Osteoblast (primary cell): ENCODE measurements at regions not wholly inside any gene's neighbourhood (a gene's known extent, or its start where the extent isn't known, plus 50 kb on each side); places are given as distances from the start of the nearest gene placed in this dataset.

Experiments used
- DNase-seq: peaks from one replicate; pipeline ENCODE4 v3.0.0; 2011; ENCODE audit warnings: low spot score, mixed read lengths; ENCODE audit not compliant: insufficient read length; ENCODE audit errors: missing footprints
- H2AFZ ChIP-seq: 2 replicates; pipeline ENCODE4 v1.6.0; 2011; ENCODE audit warnings: mild to moderate bottlenecking, low read length
- H3K27ac ChIP-seq: 2 replicates; pipeline ENCODE4 v1.5.1; 2011; ENCODE audit warnings: mild to moderate bottlenecking, low read depth, low read length, moderate library complexity
- H3K27me3 ChIP-seq: 2 replicates; pipeline ENCODE4 v1.6.0; 2012; ENCODE audit warnings: mild to moderate bottlenecking, control low read depth, inconsistent platforms, low read length, moderate library complexity; ENCODE audit not compliant: insufficient read depth
- H3K36me3 ChIP-seq: 2 replicates; pipeline ENCODE4 v1.5.1; 2011; ENCODE audit warnings: mild to moderate bottlenecking, low read length, control low read depth, moderate library complexity; ENCODE audit not compliant: insufficient read depth
- H3K4me1 ChIP-seq: 2 replicates; pipeline ENCODE4 v1.5.1; 2011; ENCODE audit warnings: mild to moderate bottlenecking, low read length, control low read depth, moderate library complexity; ENCODE audit not compliant: insufficient read depth
- H3K4me2 ChIP-seq: 2 replicates; pipeline ENCODE4 v1.6.0; 2011; ENCODE audit warnings: mild to moderate bottlenecking, low read length; ENCODE audit not compliant: insufficient read depth
- H3K4me3 ChIP-seq: fragments of 200-600 bp; sonication (generic); 3 replicates; pipeline ENCODE4 v1.5.1; 2012; ENCODE audit warnings: mild to moderate bottlenecking, low read length, inconsistent platforms; ENCODE audit not compliant: insufficient read depth
- H3K79me2 ChIP-seq: 2 replicates; pipeline ENCODE4 v1.6.0; 2012; ENCODE audit warnings: mild to moderate bottlenecking, low read length, control low read depth, inconsistent platforms; ENCODE audit not compliant: insufficient read depth
- H3K9me3 ChIP-seq: 2 replicates; pipeline ENCODE4 v1.5.1; 2011; ENCODE audit warnings: low read depth, low read length, control low read depth
- H4K20me1 ChIP-seq: 2 replicates; pipeline ENCODE4 v1.6.0; 2012; ENCODE audit warnings: mild to moderate bottlenecking, low read length, control low read depth; ENCODE audit not compliant: insufficient read depth
- CTCF ChIP-seq: IDR thresholded peaks from 2 replicates; pipeline ENCODE4 v1.5.1; 2011; ENCODE audit warnings: mild to moderate bottlenecking, low read depth, low read length, moderate library complexity; ENCODE audit errors: extremely low read depth

- Histone ChIP-seq H4K20me1 (peaks cover 40% of the 10 kb centered on the region), H3K4me3 (no peak overlapping the region), H3K4me1 (no peaks in the 10 kb centered on the region), H3K79me2 (no peaks in the 10 kb centered on the region), H3K9me3 (no peaks in the 10 kb centered on the region), H2AFZ (no peak overlapping the region), H3K27me3 (no peaks in the 10 kb centered on the region), H3K36me3 (no peaks in the 10 kb centered on the region), H3K27ac (no peak overlapping the region), H3K4me2 (no peak overlapping the region)
- DNase-seq = no peak
- TF ChIP-seq CTCF = no peak
Measured at GRCh38 chr16:85483424-85483823, 129.7 kb upstream of the GSE1 start.

GRCh38 chr16:85484347-85485300, 128.5 kb upstream of the GSE1 start:
- Histone ChIP-seq H3K4me3 (no peak overlapping the region), H3K4me2 (no peak overlapping the region), H3K27me3 (no peaks in the 10 kb centered on the region), H3K9me3 (no peaks in the 10 kb centered on the region), H3K79me2 (no peaks in the 10 kb centered on the region), H2AFZ (no peak overlapping the region), H3K4me1 (no peaks in the 10 kb centered on the region), H3K27ac (no peak overlapping the region), H4K20me1 (peaks cover 42% of the 10 kb centered on the region), H3K36me3 (no peaks in the 10 kb centered on the region)
- no peak for TF ChIP-seq CTCF
- no peak for DNase-seq

- peaks cover 35% of the 10 kb centered on the region for H4K20me1 ChIP-seq
- H3K4me3 ChIP-seq = no peak overlapping the region
- DNase-seq = no peak
- H3K4me2 ChIP-seq = no peak overlapping the region
- no peaks in the 10 kb centered on the region for H3K27me3 ChIP-seq
- no peaks in the 10 kb centered on the region for H3K79me2 ChIP-seq
- H3K27ac ChIP-seq = no peak overlapping the region
- H3K9me3 ChIP-seq = no peaks in the 10 kb centered on the region
- TF ChIP-seq CTCF = no peak
- H3K4me1 ChIP-seq = no peaks in the 10 kb centered on the region
- no peak overlapping the region for H2AFZ ChIP-seq
- no peaks in the 10 kb centered on the region for H3K36me3 ChIP-seq
Measured at GRCh38 chr16:85485379-85485778, 127.7 kb upstream of the GSE1 start.

GRCh38 chr16:85486256-85486915, 126.7 kb upstream of the GSE1 start:
- no peaks in the 10 kb centered on the region for H3K36me3 ChIP-seq
- H3K4me2 ChIP-seq = no peak overlapping the region
- no peak overlapping the region for H3K4me3 ChIP-seq
- H2AFZ ChIP-seq = no peak overlapping the region
- H3K9me3 ChIP-seq = no peaks in the 10 kb centered on the region
- H4K20me1 ChIP-seq = peaks cover 30% of the 10 kb centered on the region
- H3K27me3 ChIP-seq = no peaks in the 10 kb centered on the region
- no peaks in the 10 kb centered on the region for H3K4me1 ChIP-seq
- no peak overlapping the region for H3K27ac ChIP-seq
- no peaks in the 10 kb centered on the region for H3K79me2 ChIP-seq
- TF ChIP-seq CTCF = no peak
- no peak for DNase-seq
